ENCODE measurements at regions not wholly inside any gene's neighbourhood (a gene's known extent, or its start where the extent isn't known, plus 50 kb on each side); places are given as distances from the start of the nearest gene placed in this dataset.

DNA sequence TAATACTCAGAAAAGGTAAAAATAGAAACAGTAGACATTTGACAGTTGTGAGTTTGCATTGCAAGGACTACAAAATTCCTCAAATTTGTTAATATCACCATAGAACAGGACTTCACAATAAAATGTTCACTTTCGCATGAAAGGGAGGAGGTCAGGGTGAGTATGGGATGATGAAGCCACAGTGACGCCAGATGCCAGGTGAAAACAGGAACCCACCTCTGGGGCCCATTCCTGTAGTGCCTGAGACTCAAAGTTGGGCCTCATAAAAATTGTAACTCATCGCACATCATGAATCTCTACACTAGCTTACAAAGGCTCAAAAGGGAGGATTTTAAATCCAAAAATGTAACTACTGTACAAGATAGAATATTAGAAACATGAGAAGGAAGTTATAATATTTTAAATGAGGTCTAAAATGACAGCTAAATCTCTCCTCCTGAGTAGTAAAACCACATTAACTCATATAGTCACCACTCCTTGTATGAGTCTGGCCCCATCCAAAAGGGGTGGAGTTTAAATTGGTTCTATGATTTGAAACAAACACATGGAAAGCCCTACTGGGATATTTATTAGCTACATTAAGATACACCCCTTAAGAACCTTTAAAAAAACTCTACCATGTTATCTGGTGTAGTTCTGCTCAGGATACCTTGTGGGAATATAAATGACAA is 93.7 kb downstream of the ETS2 start:
- Histone ChIP-seq H3K79me2 (ENCODE audit: insufficient read depth, low read length) (no peaks in the 10 kb centered on the region), H3K4me1 (ENCODE audit: insufficient read depth, low read length) (no peaks in the 10 kb centered on the region), H3K4me2 (ENCODE audit: insufficient read depth, low read length) (no peak overlapping the region), H3K9me3 (ENCODE audit: low read depth, low read length) (no peaks in the 10 kb centered on the region), H3K27ac (ENCODE audit: low read depth, low read length) (no peak overlapping the region), H3K36me3 (ENCODE audit: insufficient read depth, low read length) (no peaks in the 10 kb centered on the region), H4K20me1 (ENCODE audit: insufficient read depth, low read length) (no peaks in the 10 kb centered on the region), H2AFZ (ENCODE audit: low read length) (no peak overlapping the region), H3K27me3 (ENCODE audit: insufficient read depth, low read length) (no peaks in the 10 kb centered on the region), H3K4me3 (ENCODE audit: insufficient read depth, low read length) (no peak overlapping the region)
- no peak for DNase-seq (ENCODE audit: insufficient read length, low spot score, missing footprints)
- TF ChIP-seq, protein P1, sequence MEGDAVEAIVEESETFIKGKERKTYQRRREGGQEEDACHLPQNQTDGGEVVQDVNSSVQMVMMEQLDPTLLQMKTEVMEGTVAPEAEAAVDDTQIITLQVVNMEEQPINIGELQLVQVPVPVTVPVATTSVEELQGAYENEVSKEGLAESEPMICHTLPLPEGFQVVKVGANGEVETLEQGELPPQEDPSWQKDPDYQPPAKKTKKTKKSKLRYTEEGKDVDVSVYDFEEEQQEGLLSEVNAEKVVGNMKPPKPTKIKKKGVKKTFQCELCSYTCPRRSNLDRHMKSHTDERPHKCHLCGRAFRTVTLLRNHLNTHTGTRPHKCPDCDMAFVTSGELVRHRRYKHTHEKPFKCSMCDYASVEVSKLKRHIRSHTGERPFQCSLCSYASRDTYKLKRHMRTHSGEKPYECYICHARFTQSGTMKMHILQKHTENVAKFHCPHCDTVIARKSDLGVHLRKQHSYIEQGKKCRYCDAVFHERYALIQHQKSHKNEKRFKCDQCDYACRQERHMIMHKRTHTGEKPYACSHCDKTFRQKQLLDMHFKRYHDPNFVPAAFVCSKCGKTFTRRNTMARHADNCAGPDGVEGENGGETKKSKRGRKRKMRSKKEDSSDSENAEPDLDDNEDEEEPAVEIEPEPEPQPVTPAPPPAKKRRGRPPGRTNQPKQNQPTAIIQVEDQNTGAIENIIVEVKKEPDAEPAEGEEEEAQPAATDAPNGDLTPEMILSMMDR (IDR thresholded peaks at IDR 0.05; ENCODE audit: extremely low read depth, low read depth, low read length): no peak

DNA sequence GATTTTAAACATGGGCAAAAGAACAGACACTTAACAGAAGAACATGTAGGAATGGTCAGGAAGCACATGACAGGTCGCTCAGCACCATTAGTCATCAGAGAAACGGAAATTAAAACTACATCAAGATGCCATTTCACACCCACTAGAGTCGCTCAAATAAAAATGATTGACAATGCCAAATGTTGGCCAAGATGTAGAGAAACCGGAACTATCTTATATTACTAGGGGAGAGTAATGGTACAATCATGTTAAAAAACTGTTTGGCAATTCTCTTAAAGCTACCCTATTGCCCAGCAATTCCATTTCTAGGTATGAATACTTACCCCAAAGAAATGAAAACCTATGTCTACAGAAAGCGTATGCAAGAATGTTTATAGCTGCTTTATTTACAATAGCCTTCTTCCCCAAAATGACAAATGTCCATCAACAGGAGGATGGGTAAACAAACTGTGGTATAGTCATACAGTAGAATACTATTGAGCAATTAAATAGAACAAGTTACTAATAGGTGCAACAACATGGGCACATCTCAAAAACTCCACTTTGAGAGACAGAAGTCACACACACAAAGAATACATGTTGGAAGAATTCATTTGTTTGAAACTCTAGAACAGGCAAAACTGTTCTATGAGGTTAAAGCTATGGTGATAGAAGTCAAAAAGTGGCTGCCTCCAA is 92.8 kb downstream of the ETS2 start:
- no peak overlapping the region for H3K27ac ChIP-seq (ENCODE audit: low read depth, low read length)
- no peaks in the 10 kb centered on the region for H3K9me3 ChIP-seq (ENCODE audit: low read depth, low read length)
- no peaks in the 10 kb centered on the region for H3K79me2 ChIP-seq (ENCODE audit: insufficient read depth, low read length)
- TF ChIP-seq, protein P1 (IDR thresholded peaks at IDR 0.05; ENCODE audit: extremely low read depth, low read depth, low read length): no peak
- H3K27me3 ChIP-seq (ENCODE audit: insufficient read depth, low read length): no peaks in the 10 kb centered on the region
- H3K36me3 ChIP-seq (ENCODE audit: insufficient read depth, low read length): no peaks in the 10 kb centered on the region
- no peak overlapping the region for H2AFZ ChIP-seq (ENCODE audit: low read length)
- no peak overlapping the region for H3K4me2 ChIP-seq (ENCODE audit: insufficient read depth, low read length)
- no peak for DNase-seq (ENCODE audit: insufficient read length, low spot score, missing footprints)
- H3K4me1 ChIP-seq (ENCODE audit: insufficient read depth, low read length): no peaks in the 10 kb centered on the region
- no peaks in the 10 kb centered on the region for H4K20me1 ChIP-seq (ENCODE audit: insufficient read depth, low read length)
- no peak overlapping the region for H3K4me3 ChIP-seq (ENCODE audit: insufficient read depth, low read length)

DNA sequence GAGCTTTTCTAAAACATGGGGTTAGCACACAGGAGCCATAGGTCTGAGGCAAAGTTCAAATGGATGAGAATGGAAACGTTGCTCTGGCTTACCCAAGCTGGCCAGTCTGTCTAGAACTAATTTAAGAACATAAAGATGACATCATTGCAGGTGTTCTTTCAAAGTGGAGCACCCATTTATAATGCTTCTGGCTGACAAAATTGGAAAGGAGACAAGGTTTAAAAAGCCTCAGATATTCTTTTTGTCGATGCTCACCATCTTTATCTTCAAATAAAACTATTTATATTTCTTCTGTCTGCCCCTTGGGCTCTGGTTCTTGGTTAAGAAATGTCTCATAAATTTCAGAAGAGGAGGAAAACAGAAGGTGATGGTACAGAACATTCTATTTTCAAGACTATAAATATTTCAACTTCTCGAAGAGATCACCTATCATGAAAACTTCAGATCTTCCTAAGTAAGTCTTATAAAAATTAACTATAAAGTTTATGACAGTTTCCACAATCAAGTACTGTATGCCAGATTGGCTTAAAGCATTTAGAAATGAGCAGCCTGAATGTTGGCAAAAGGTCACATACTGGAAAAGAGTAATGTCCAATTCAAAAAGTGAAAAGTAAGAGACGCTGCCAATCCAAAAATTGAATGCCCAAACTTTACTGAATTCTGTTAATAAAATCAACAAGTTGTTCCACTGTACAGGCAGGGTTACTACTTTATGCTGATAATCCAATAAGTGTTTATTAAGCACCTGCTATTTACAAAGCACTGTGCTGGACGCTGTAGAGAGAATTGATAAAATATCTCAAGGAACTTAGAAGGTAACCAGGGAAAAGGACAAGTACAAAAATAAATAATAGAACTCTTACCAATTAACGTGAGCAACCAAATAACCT is 92.0 kb downstream of the ETS2 start:
- DNase-seq (ENCODE audit: insufficient read length, low spot score, missing footprints): no peak
- TF ChIP-seq, protein P1 (IDR thresholded peaks at IDR 0.05; ENCODE audit: extremely low read depth, low read depth, low read length): no peak
- Histone ChIP-seq H3K4me3 (ENCODE audit: insufficient read depth, low read length) (no peak overlapping the region), H3K36me3 (ENCODE audit: insufficient read depth, low read length) (no peaks in the 10 kb centered on the region), H2AFZ (ENCODE audit: low read length) (no peak overlapping the region), H3K79me2 (ENCODE audit: insufficient read depth, low read length) (no peaks in the 10 kb centered on the region), H3K9me3 (ENCODE audit: low read depth, low read length) (no peaks in the 10 kb centered on the region), H3K27me3 (ENCODE audit: insufficient read depth, low read length) (no peaks in the 10 kb centered on the region), H4K20me1 (ENCODE audit: insufficient read depth, low read length) (no peaks in the 10 kb centered on the region), H3K4me1 (ENCODE audit: insufficient read depth, low read length) (no peaks in the 10 kb centered on the region), H3K4me2 (ENCODE audit: insufficient read depth, low read length) (no peak overlapping the region), H3K27ac (ENCODE audit: low read depth, low read length) (no peak overlapping the region)

DNA sequence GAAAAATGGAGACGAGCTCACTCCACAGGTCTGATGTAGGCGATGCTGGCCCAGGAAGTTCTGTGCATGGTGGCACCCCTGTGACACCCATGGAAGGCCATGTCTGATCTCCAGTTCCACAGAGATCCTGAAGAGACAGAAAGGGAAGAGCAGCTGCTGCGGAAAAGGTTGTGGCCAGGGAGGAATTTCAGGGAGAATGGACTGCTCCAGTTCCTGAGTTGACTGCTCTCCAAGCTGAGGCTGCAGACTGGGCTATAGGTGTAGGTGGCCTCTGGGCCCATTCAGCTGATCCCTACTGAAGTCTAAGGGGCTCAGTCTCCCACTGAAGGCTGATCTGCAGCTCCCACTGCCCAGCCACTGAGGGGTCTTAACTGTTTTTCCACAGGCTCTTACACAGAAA is 89.2 kb downstream of the ETS2 start:
- Histone ChIP-seq H3K27ac (ENCODE audit: low read depth, low read length) (no peak overlapping the region), H2AFZ (ENCODE audit: low read length) (no peak overlapping the region), H3K27me3 (ENCODE audit: insufficient read depth, low read length) (peaks cover 3% of the 10 kb centered on the region), H3K79me2 (ENCODE audit: insufficient read depth, low read length) (no peaks in the 10 kb centered on the region), H3K4me3 (ENCODE audit: insufficient read depth, low read length) (no peak overlapping the region), H4K20me1 (ENCODE audit: insufficient read depth, low read length) (no peaks in the 10 kb centered on the region), H3K9me3 (ENCODE audit: low read depth, low read length) (no peaks in the 10 kb centered on the region), H3K4me2 (ENCODE audit: insufficient read depth, low read length) (no peak overlapping the region), H3K36me3 (ENCODE audit: insufficient read depth, low read length) (no peaks in the 10 kb centered on the region), H3K4me1 (ENCODE audit: insufficient read depth, low read length) (no peaks in the 10 kb centered on the region)
- DNase-seq (ENCODE audit: insufficient read length, low spot score, missing footprints): no peak
- TF ChIP-seq, protein P1 (IDR thresholded peaks at IDR 0.05; ENCODE audit: extremely low read depth, low read depth, low read length): no peak
